AG09309 (cell line): ENCODE measurements at regions not wholly inside any gene's neighbourhood (a gene's known extent, or its start where the extent isn't known, plus 50 kb on each side); places are given as distances from the start of the nearest gene placed in this dataset.

Experiments
- DNase-seq: peaks from one replicate; pipeline ENCODE4 v3.0.0-alpha.2; 2010; ENCODE audit warnings: low read depth
- H3K4me3 ChIP-seq: 2 replicates; pipeline ENCODE4 v1.5.1; 2011; ENCODE audit warnings: mild to moderate bottlenecking, low read depth, low read length, moderate library complexity; ENCODE audit not compliant: control insufficient read depth
- CTCF ChIP-seq: IDR thresholded peaks from 2 replicates; pipeline ENCODE4 v1.5.1; 2011; ENCODE audit warnings: mild to moderate bottlenecking, low read depth, low read length, inconsistent platforms; ENCODE audit not compliant: insufficient read depth, control insufficient read depth; ENCODE audit errors: missing control alignments

- no peak overlapping the region for H3K4me3 ChIP-seq
- no peak for DNase-seq
- no peak for TF ChIP-seq CTCF
These were observed 52.3 kb upstream of the TNFSF18 start for GRCh38 chr1:173103006-173103405.

GRCh38 chr1:173101589-173101988, 50.8 kb upstream of the TNFSF18 start:
- no peak for TF ChIP-seq CTCF
- no peak overlapping the region for H3K4me3 ChIP-seq
- DNase-seq, result no peak

DNA sequence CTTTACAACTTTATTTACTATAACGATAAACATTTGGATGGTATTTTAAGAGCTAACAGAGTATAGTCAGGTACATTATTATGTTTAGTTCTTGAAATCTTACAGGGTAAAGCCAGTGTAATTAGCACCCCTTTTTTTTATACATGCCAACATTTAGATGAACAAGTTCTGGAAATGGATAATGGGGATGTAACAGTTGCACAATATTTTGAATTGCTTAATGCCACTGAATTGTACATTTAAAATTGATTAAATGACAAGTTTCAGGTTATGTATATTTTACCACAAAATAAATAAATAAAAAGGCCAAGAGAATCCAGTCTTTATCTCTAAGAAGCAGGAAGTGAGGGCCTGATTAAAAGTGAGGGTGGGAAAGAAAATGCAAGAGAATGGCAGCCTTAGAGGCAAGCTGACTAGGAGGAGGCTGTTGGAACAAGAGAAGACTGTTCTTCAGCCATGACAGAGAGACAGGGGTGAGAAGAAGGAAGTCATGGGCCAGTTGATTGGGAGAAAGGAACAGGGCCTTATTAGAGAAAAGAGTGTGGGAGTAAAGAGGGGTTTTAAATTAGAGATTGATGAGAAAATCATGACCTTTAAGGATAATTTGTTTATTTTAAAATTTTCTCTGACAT, 49.9 kb upstream of the TNFSF18 start:
- H3K4me3 ChIP-seq, result no peak overlapping the region
- DNase-seq, result no peak
- TF ChIP-seq CTCF, result no peak
